ENCODE measurements at regions not wholly inside any gene's neighbourhood (a gene's known extent, or its start where the extent isn't known, plus 50 kb on each side); places are given as distances from the start of the nearest gene placed in this dataset.

DNA sequence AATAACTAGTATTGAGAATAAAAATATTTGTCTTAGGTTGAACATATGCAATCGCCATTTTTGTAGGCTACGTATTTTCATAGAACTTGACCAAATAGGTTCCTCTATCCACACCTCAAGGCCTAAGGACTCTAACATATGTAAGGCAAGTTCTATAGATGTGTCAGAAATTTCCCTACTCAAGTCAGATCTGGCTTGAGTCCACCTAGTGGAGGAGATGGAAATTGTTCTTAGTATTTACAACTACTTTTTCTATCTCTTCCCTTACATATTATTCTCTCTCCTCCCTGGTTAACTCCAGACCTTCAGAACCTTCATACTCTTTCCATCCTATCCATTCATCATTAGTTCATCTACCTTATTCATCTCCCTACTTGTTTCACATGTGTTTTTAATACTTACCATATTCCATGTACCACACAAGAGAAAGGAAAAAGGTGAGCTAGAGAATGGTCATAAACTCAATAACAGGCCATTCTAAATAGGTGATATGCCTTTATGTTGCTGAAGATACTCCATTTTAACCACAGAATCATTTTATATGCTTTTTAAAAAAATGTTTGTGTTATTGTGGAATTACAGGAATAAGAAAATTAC, 174.5 kb upstream of the HDAC9 start:
- DNase-seq = peak; percentile 40

DNA sequence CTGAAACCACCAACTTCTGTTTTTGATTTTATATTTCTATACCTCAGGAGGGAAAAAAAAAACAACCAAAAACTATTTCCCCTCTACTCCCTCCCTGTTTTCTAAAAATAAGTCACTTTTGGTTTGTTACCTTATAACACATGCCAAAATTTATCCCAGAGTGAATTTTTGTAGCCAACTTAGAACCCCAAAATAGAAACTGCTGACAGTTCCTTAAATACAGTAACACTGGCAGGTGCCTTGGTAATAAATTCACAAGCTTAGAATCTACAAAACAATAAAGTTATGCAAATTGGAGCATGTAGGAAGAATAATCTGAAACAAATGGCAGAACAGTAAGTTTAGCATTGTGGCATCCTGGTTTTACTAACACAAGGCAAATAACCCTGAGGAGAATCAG, 165.0 kb upstream of the HDAC9 start:
- DNase-seq = peak; percentile 67

DNA sequence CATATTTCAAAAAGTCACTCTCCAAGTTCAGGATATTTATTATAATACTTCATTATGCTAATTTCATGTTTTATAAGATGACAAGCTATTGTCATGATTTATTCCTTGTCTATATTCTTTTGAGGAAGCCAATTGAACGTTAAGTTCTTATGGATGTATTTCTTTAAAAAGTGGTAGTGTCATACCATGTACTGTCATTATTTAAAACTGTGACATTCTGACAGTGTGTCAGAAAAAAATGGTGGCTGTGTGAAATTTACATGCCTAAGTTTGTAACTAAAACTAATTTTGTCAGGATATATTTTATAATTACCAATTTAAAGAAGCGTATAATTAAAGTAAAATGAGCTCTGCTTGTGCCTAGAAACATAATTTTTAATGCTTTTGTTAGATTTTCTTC, 158.9 kb upstream of the HDAC9 start:
- DNase-seq = no peak

DNA sequence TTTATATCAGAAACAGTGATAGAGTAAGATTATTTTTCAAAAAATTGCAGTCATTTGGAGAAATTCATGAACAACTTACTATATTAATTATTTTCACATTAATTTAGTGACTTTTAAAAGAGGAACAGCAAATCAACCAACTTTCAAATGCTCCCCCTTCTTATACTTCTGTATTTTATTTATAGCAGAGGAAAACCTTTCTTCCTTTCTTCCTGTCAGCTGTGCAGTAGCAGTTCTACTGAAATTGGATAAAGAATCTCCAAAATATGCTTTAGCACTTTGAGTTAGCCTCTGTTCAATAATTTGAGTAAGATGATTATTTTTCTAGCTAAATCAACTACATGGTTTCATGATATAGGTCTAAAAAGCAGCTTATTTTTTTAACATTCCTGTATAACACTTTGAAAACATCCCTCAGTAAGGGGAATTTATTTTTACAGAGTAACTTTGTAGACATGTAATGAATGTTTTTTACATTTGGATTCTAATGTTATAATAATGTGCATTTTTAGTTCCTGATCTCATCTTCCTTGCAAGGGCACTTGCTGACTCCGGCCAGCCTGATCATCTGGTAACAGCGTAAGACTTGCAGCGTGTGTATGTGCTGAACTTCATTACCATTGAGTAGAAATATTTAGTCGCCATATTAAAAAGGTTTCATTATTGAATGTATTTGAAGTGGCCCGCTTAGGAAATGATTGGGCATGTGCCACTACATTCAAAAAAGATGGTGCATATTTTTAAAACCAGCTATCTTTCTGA, 158.3 kb upstream of the HDAC9 start:
- peak; percentile 10 for DNase-seq

GRCh38 chr7:18338910-18339523, 156.5 kb upstream of the HDAC9 start:
- no peak for DNase-seq

GRCh38 chr7:18341756-18342155, 153.8 kb upstream of the HDAC9 start:
- no peak for DNase-seq

GRCh38 chr7:18343047-18343446, 152.5 kb upstream of the HDAC9 start:
- DNase-seq = no peak

GRCh38 chr7:18344536-18344935, 151.0 kb upstream of the HDAC9 start:
- no peak for DNase-seq

DNA sequence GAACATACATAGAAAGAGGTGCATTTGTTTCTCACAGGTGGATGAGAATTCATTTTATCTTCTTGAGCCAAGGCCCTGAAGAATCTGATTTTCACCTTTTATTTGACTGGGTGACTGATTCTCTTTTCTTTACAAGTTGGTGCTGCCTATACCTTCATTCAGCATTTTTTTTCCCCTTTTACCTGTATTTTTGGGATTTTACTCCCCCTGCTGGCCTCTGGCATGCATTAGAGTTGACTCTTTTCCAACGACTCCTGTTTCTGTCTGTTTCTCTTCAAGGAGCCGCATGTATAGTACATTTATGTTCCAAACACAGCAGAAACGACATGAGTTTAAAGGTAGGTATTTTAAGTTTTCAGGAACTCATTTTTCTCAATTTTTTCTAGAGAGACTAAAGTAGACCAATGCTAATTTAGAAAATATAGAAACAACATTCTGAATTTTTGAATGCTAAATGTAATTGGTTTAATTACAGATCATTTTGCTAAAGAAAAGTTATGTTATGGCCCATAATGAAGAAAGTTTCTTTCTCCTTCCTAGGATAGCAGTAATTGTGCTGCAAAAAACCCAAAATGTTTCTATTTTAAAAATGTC, 149.8 kb upstream of the HDAC9 start:
- peak; percentile 77 for DNase-seq

DNA sequence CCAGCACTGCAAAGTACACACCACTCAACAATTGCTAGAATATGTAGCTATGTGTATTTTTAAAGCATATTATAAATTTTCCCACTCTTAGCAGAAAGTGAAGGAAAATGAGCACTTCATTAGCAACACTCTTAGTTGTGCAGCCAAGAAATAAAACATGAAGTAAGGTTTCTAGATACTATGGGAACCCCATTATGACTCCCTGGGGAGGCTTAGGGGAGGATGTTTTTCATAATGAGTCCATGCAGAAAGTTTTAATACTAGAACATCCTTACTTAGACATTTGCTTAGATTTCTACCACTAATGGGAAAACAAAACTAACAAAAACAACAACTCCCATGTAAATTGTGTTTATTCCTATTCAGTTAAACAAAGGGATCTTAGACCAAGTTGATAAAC, 148.4 kb upstream of the HDAC9 start:
- DNase-seq = no peak

GRCh38 chr7:18350678-18351077, 144.9 kb upstream of the HDAC9 start:
- no peak for DNase-seq

DNA sequence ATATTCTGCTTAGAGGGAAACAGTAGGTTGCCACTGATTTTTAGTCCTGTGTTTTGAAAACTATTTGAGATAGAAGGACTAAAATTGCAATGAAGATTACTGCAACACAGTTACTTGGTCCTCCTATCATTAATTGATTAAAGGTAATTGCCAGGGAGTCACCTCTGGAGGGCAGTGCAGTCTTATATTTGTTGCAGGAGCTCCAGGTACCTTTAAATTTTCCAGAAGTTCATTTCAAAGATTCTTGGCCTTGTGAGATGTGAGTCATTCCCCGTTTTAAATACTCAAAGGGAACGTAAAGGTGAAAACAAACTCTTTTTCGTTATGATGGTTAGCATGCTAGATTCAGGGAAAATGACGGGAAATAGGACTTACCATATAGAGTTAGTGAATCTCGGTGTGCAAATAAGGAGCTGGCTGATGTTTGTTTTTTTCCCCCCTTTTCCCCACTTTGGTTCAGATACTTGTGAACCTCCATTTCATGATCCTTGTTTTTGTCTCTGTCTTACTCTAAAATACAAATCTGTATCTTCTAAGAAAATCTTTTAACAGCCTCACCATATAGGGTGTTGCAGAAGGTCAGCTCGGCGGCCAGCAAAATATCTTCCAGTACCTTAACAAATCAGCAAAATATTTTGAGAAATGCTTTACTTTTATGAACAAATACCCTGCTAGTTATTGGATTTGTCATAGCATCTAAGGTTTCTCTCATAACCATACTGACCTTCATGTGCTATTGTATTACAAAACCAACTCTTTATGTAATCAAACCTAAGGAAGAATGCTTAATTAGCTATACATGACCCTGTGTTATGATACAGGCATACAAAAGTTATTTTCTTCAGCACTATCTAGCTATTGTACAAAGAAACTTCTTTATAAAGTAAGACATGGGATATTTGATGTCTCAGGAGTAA, 143.0 kb upstream of the HDAC9 start:
- DNase-seq = peak; percentile 59

DNA sequence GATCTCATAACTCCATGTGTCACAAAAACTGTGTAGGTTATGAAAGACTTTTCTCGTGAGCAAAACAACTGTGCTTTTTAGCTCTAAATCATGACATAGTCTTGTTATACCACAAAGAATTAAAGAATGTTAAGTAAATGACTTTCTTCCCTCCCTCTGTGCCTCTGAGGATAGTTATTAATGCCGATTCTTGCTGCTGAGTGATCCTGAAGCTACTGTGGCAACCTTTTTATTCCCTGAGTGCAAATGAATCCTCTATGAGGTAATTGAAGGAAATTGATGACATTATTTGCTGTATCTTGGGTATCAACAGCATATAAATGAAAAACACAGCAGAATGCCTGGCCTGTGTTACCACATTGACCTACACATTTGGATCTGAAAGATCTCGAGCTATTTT, 142.2 kb upstream of the HDAC9 start:
- no peak for DNase-seq

- no peak for DNase-seq
Observed at GRCh38 chr7:18354108-18355085, 141.2 kb upstream of the HDAC9 start.

- DNase-seq = peak; percentile 33
Observed at GRCh38 chr7:18356191-18356645, 139.3 kb upstream of the HDAC9 start.

GRCh38 chr7:18357691-18358090, 137.9 kb upstream of the HDAC9 start:
- DNase-seq = peak; percentile 25

DNA sequence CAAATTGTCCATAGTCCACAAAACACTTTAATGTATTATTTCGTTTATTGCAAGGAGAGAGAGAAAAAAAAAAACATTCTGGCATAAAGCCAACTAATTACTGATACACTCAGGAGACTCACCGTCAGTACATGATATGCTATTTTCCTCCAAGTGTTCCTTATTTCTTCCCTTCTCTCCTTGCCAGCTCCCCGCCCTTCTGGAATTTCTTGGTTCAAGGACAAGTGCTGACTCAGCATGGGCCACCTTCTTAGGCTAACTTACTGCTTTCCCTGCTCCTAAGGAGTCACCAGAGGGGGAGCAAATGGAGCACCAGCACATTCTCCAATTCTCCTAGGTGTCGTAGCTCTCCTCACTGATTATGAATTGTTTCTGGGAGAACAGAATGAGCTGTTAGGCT, 133.8 kb upstream of the HDAC9 start:
- no peak for DNase-seq

- no peak for DNase-seq
Observed at GRCh38 chr7:18363751-18364380, 131.7 kb upstream of the HDAC9 start.

GRCh38 chr7:18364396-18364795, 131.2 kb upstream of the HDAC9 start:
- no peak for DNase-seq

DNA sequence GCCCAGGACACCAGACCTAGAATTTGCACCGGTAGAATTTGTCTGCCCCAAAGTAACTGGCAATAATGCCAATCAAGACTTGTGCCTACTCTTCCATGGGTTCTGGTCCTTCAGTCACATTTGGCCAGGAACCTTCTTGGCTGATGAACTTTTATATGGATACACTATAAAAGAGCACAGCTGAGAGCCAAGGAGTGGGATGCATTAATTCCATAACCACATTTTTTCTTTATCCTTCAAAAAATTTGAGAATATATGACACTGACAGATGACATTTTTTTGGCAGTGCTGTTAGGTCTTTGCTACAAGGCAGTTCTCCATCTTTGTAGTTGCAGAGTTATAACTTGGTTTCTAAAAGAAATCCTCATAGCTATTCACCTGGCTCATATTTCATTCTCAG, 129.2 kb upstream of the HDAC9 start:
- DNase-seq = no peak

DNA sequence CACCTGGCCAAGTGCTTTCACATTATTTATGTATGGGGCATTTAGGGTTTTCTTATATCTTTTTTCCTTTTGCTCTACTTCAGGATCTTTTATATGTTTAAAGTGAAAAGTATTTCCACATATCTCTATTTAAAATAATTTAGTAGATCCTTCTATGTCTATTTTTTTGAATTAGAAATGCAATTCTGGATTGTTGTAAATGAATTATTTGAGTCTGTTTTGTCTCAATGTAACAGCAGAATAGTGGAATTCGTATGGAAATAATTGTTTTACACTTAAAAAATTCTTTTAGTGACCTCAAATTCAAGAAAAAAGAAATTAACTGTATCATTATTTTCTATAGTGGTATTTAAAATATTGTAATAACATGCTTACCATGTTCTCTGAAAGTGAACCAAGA, 126.5 kb upstream of the HDAC9 start:
- DNase-seq = no peak
